Chondrocyte (in vitro differentiated cells): ENCODE measurements at regions not wholly inside any gene's neighbourhood (a gene's known extent, or its start where the extent isn't known, plus 50 kb on each side); places are given as distances from the start of the nearest gene placed in this dataset.

ENCODE experiments used
- DNase-seq: peaks from one replicate; pipeline ENCODE4 v3.0.0; 2021; ENCODE audit warnings: mixed read lengths, low spot score
- H3K27ac Mint-ChIP-seq: one replicate; pipeline ENCODE4 v1.8.0; 2021; ENCODE audit warnings: mild to moderate bottlenecking, moderate library complexity, mixed read lengths; ENCODE audit not compliant: unreplicated experiment
- H3K27me3 Mint-ChIP-seq: 2 replicates; pipeline ENCODE4 v1.8.0; 2021; ENCODE audit warnings: low read depth, mixed read lengths
- H3K36me3 Mint-ChIP-seq: 2 replicates; pipeline ENCODE4 v1.8.0; 2021; ENCODE audit warnings: low read depth, mixed read lengths
- H3K4me1 Mint-ChIP-seq: 2 replicates; pipeline ENCODE4 v1.8.0; 2021; ENCODE audit warnings: low read depth, mild to moderate bottlenecking, mixed read lengths
- H3K4me3 Mint-ChIP-seq: one replicate; pipeline ENCODE4 v1.8.0; 2021; ENCODE audit warnings: mild to moderate bottlenecking, moderate library complexity, mixed read lengths; ENCODE audit not compliant: unreplicated experiment
- H3K9me3 Mint-ChIP-seq: 2 replicates; pipeline ENCODE4 v1.8.0; 2021; ENCODE audit warnings: low read depth, mixed read lengths
- CTCF ChIP-seq: fragments of 200-600 bp; sonication (generic); IDR thresholded peaks from 2 replicates; pipeline ENCODE4 v1.5.0; 2021; ENCODE audit warnings: antibody characterized with exemption, mild to moderate bottlenecking, moderate library complexity

DNA sequence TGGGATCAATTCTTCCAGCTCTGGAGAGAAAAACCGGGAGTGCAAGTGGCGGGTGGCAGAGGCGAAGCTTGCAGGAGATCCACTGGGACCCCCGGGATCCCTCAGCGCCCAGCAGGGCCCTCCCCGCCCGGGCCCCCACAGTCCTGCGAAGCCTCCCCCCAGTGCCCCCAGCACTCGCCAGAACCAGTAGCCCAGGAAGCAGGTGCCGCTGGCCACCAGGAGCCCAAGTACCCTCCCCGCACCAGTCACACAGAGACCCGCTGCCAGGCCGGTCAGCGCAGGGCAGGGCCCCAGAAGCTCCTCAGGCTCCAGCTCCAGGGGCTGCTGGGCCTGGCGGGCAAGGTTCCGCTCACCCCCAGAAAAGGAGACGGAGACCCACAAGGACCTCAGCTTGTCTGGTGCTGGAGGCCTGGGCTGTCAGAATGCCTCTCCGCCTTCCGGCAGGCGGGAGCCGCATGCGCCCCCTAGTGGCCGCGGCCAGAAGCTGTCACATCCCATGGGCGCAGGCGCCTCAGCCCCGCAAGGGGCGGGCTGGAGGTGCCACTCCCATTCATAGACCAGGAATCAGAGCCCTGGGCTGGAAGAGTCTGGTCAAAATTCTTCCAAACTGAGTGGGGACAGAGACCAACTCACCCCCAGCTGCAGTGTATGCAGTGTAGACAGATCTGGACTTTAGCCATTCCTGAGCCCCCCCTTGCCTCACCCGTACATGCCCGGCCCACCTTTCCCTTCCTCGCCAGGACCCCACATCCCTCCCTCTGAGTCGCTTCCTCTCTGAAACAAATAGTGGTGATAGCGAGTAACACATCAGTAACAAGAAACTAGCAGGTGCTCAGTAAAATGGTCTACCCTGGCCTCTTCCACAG lies 1002.3 kb downstream of the KCNJ18 start:
- Mint-ChIP-seq H3K36me3 (no peaks in the 10 kb centered on the region), H3K4me1 (no peaks in the 10 kb centered on the region), H3K27ac (no peak overlapping the region), H3K27me3 (no peaks in the 10 kb centered on the region), H3K9me3 (peaks cover 57% of the 10 kb centered on the region), H3K4me3 (no peak overlapping the region)
- TF ChIP-seq CTCF, result no peak
- no peak for DNase-seq

- no peaks in the 10 kb centered on the region for H3K27me3 Mint-ChIP-seq
- H3K4me1 Mint-ChIP-seq, result no peaks in the 10 kb centered on the region
- H3K27ac Mint-ChIP-seq, result no peak overlapping the region
- no peaks in the 10 kb centered on the region for H3K36me3 Mint-ChIP-seq
- H3K4me3 Mint-ChIP-seq, result no peak overlapping the region
- DNase-seq, result no peak
- peak; percentile 4 for TF ChIP-seq CTCF
- H3K9me3 Mint-ChIP-seq, result peaks cover 58% of the 10 kb centered on the region
Measured at GRCh38 chr17:22695228-22695619, 1002.9 kb downstream of the KCNJ18 start.

GRCh38 chr17:22703204-22703603 lies 1010.9 kb downstream of the KCNJ18 start:
- Mint-ChIP-seq H3K4me3 (no peak overlapping the region), H3K4me1 (no peaks in the 10 kb centered on the region), H3K27me3 (no peaks in the 10 kb centered on the region), H3K27ac (no peak overlapping the region), H3K9me3 (peaks cover 36% of the 10 kb centered on the region), H3K36me3 (no peaks in the 10 kb centered on the region)
- DNase-seq, result no peak
- no peak for TF ChIP-seq CTCF

DNA sequence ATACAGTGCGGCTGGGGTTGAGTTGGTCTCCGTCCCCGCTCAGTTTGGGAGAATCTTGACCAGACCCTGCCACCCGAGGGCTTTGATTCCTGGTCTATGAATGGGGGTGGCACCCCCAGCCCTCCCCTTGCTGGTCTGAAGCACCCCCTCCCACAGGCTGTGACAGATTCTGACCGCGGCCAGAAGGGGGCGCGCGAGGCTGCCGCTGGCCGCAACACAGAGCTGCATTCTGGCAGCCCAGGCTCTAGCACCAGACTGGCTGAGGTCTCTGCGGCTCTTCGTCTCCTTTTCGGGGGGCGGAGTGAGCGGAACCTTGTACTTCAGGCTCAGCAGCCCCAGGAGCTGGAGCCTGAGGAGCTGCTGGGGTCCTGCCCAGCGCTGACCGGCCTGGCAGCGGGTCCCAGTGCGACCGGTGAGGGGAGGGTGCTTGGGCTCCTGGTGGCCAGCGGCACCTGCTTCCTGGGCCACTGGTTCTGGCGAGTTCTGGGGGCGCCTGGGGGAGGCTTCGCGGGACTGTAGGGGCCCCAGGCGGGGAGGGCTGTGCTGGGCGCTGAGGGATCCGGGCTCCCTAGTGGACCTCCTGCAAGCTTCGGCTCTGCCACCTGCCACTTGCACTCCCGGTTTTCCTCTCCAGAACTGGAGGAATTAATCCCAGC lies 1011.6 kb downstream of the KCNJ18 start:
- Mint-ChIP-seq H3K27me3 (no peaks in the 10 kb centered on the region), H3K27ac (no peak overlapping the region), H3K9me3 (peaks cover 36% of the 10 kb centered on the region), H3K4me1 (no peaks in the 10 kb centered on the region), H3K36me3 (no peaks in the 10 kb centered on the region), H3K4me3 (no peak overlapping the region)
- no peak for DNase-seq
- no peak for TF ChIP-seq CTCF

- TF ChIP-seq CTCF, result no peak
Measured at GRCh38 chr17:22704674-22705073, 1012.4 kb downstream of the KCNJ18 start.

More at GRCh38 chr17:22704674-22705073, 1012.4 kb downstream of the KCNJ18 start:
- no peaks in the 10 kb centered on the region for H3K36me3 Mint-ChIP-seq
- DNase-seq, result no peak
- H3K9me3 Mint-ChIP-seq, result peaks cover 38% of the 10 kb centered on the region
- H3K27me3 Mint-ChIP-seq, result no peaks in the 10 kb centered on the region
- H3K4me3 Mint-ChIP-seq, result no peak overlapping the region
- H3K4me1 Mint-ChIP-seq, result no peaks in the 10 kb centered on the region
- H3K27ac Mint-ChIP-seq, result no peak overlapping the region
